CD14-positive monocyte (primary cell): ENCODE measurements at regions not wholly inside any gene's neighbourhood (a gene's known extent, or its start where the extent isn't known, plus 50 kb on each side); places are given as distances from the start of the nearest gene placed in this dataset.

Experiments used
- DNase-seq, 3 donors: peaks; one replicate each; pipeline ENCODE4 v3.0.0-alpha.2; 2011 to 2022
- H2AFZ ChIP-seq: 2 replicates; pipeline ENCODE4 v1.6.0; 2012; ENCODE audit warnings: mild to moderate bottlenecking, low read depth, low read length, inconsistent platforms; ENCODE audit not compliant: insufficient read depth, poor library complexity, severe bottlenecking
- H3K27ac ChIP-seq, 2 donors: 1 replicate in 1 of 2; 2 replicates in 1 of 2; pipeline ENCODE4 v1.5.1; 2012 to 2013; ENCODE audit warnings: low read length in 2 of 2, control low read depth in 1 of 2, inconsistent platforms in 1 of 2, low read depth in 1 of 2, mild to moderate bottlenecking in 1 of 2
- H3K27me3 ChIP-seq, 2 donors: one replicate each; pipeline versions ENCODE4 v1.6.0 to v1.6.1; 2011 to 2013; ENCODE audit warnings: low read length in 2 of 2; ENCODE audit not compliant: control insufficient read depth in 2 of 2, insufficient read depth in 2 of 2
- H3K36me3 ChIP-seq, 2 donors: replicated peaks in 1 of 2; 1 replicate in 1 of 2; 2 replicates in 1 of 2; pipeline versions ENCODE4 v1.5.1 to v1.6.1; 2012 to 2013; ENCODE audit warnings: low read length in 2 of 2, control low read depth in 1 of 2, inconsistent platforms in 1 of 2, mild to moderate bottlenecking in 1 of 2; ENCODE audit not compliant: insufficient read depth in 2 of 2, control insufficient read depth in 1 of 2
- H3K4me1 ChIP-seq, 2 donors: 1 replicate in 1 of 2; 2 replicates in 1 of 2; pipeline versions ENCODE4 v1.5.1 to v1.6.1; 2012 to 2013; ENCODE audit warnings: low read length in 2 of 2, control low read depth in 1 of 2, inconsistent platforms in 1 of 2, mild to moderate bottlenecking in 1 of 2, moderate library complexity in 1 of 2; ENCODE audit not compliant: insufficient read depth in 2 of 2, control insufficient read depth in 1 of 2
- H3K4me2 ChIP-seq: replicated peaks from 2 replicates; pipeline ENCODE3; 2012; ENCODE audit warnings: low read length, moderate library complexity, mild to moderate bottlenecking; ENCODE audit not compliant: poor library complexity, severe bottlenecking; ENCODE audit errors: extremely low read depth
- H3K4me3 ChIP-seq, 3 experiments: fragments of 200-600 bp in 1 of 3; sonication (generic) in 1 of 3; replicated peaks in 1 of 3; 1 replicate in 2 of 3; 2 replicates in 1 of 3; pipeline ENCODE4 v1.5.1; 2011 to 2013; ENCODE audit warnings: low read length in 3 of 3, mild to moderate bottlenecking in 3 of 3, control low read depth in 2 of 3, low read depth in 2 of 3, inconsistent platforms in 1 of 3, moderate library complexity in 1 of 3
- H3K79me2 ChIP-seq: 2 replicates; pipeline ENCODE4 v1.6.0; 2012; ENCODE audit warnings: mild to moderate bottlenecking, control low read depth, inconsistent platforms, low read length, moderate library complexity; ENCODE audit not compliant: insufficient read depth
- H3K9ac ChIP-seq: 2 replicates; pipeline ENCODE4 v1.6.0; 2017; ENCODE audit warnings: low read length, mild to moderate bottlenecking; ENCODE audit not compliant: insufficient read depth, poor library complexity, severe bottlenecking
- H3K9me3 ChIP-seq, 2 donors: replicated peaks in 1 of 2; 1 replicate in 1 of 2; 2 replicates in 1 of 2; pipeline versions ENCODE4 v1.5.1 to v1.6.1; 2012 to 2013; ENCODE audit warnings: low read length in 2 of 2, control low read depth in 1 of 2; ENCODE audit not compliant: control insufficient read depth in 1 of 2, insufficient read depth in 1 of 2
- H4K20me1 ChIP-seq: 2 replicates; pipeline ENCODE4 v1.6.0; 2012; ENCODE audit warnings: mild to moderate bottlenecking, low read length, control low read depth, moderate library complexity; ENCODE audit not compliant: insufficient read depth
- H3K27ac Mint-ChIP-seq, 7 donors: one replicate each; pipeline ENCODE4 v1.8.0; 2020; ENCODE audit warnings: mild to moderate bottlenecking in 7 of 7, mixed read lengths in 7 of 7, moderate library complexity in 6 of 7, inconsistent platforms in 2 of 7
- H3K27me3 Mint-ChIP-seq, 3 donors: one replicate each; pipeline ENCODE4 v1.8.0; 2021 to 2022; ENCODE audit warnings: low read depth in 3 of 3, mild to moderate bottlenecking in 3 of 3, mixed read lengths in 3 of 3, moderate library complexity in 3 of 3, inconsistent platforms in 1 of 3
- H3K36me3 Mint-ChIP-seq, 2 donors: one replicate each; pipeline ENCODE4 v1.8.0; 2020; ENCODE audit warnings: mixed read lengths in 2 of 2, inconsistent platforms in 1 of 2, mild to moderate bottlenecking in 1 of 2
- H3K4me1 Mint-ChIP-seq: one replicate; pipeline ENCODE4 v1.8.0; 2020; ENCODE audit warnings: mild to moderate bottlenecking, mixed read lengths
- H3K4me3 Mint-ChIP-seq, 2 donors: one replicate each; pipeline ENCODE4 v1.8.0; 2020; ENCODE audit warnings: mild to moderate bottlenecking in 2 of 2, mixed read lengths in 2 of 2, moderate library complexity in 1 of 2
- H3K9me3 Mint-ChIP-seq, 7 donors: one replicate each; pipeline ENCODE4 v1.8.0; 2020 to 2022; ENCODE audit warnings: mixed read lengths in 7 of 7, mild to moderate bottlenecking in 6 of 7, moderate library complexity in 6 of 7, inconsistent platforms in 2 of 7
- CTCF ChIP-seq: fragments of 200-600 bp; IDR thresholded peaks from one replicate; pipeline ENCODE4 v1.8.0; 2022; ENCODE audit warnings: antibody characterized with exemption, mild to moderate bottlenecking
- WGBS: methylation state at CpG from one replicate; pipeline ENCODE4 v1.1.5; 2013; ENCODE audit warnings: missing lambda C conversion rate; ENCODE audit not compliant: insufficient coverage; 5-methylcytosine and 5-hydroxymethylcytosine counted together
- intact Hi-C, 2 donors: fragments of 100-400 bp; cut with micrococcal nuclease; formaldehyde crosslinking; loops; one replicate each; pipeline versions ENCODE4 v1.15.0 to v1.15.1; 2023

- no peaks in the 10 kb centered on the region for H3K27me3 ChIP-seq
- no peak overlapping the region for H3K4me3 Mint-ChIP-seq
- peaks cover 0 to 4% of the 10 kb centered on the region in 2 donors for H3K9me3 ChIP-seq
- H3K4me1 ChIP-seq, result no peaks in the 10 kb centered on the region
- no peaks in the 10 kb centered on the region for H3K27me3 Mint-ChIP-seq
- DNase-seq, result no peak
- no peak overlapping the region for H3K9ac ChIP-seq
- no peak overlapping the region for H3K4me2 ChIP-seq
- H2AFZ ChIP-seq, result no peak overlapping the region
- H3K27ac Mint-ChIP-seq, result no peak overlapping the region
- H3K79me2 ChIP-seq, result no peaks in the 10 kb centered on the region
- no peaks in the 10 kb centered on the region for H3K4me1 Mint-ChIP-seq
- TF ChIP-seq CTCF, result no peak
- no CpG with 5 or more reads among the region's 2 CpGs for WGBS
- H3K36me3 ChIP-seq, result no peaks in the 10 kb centered on the region
- no peak overlapping the region for H3K27ac ChIP-seq
- no peaks in the 10 kb centered on the region for H4K20me1 ChIP-seq
- H3K36me3 Mint-ChIP-seq, result no peaks in the 10 kb centered on the region
- H3K9me3 Mint-ChIP-seq, result peaks cover 0 to 5% (median 2%) of the 10 kb centered on the region in 7 donors
- no peak overlapping the region for H3K4me3 ChIP-seq
- intact Hi-C loops, result no loop called here
Observed at GRCh38 chr13:65530688-65531087, 1699.4 kb downstream of the PCDH9 start.

- intact Hi-C loops, result no loop called here
- no peak overlapping the region for H3K4me3 ChIP-seq
- H3K27me3 ChIP-seq, result no peaks in the 10 kb centered on the region
- no peak for TF ChIP-seq CTCF
- no peaks in the 10 kb centered on the region for H3K79me2 ChIP-seq
- no peak overlapping the region for H3K27ac ChIP-seq
- Mint-ChIP-seq H3K36me3 (no peaks in the 10 kb centered on the region), H3K9me3 (peaks cover 0 to 5% (median 0%) of the 10 kb centered on the region in 7 donors), H3K4me1 (no peaks in the 10 kb centered on the region), H3K27me3 (no peaks in the 10 kb centered on the region), H3K4me3 (no peak overlapping the region), H3K27ac (no peak overlapping the region)
- H3K9me3 ChIP-seq, result peaks cover 0 to 4% of the 10 kb centered on the region in 2 donors
- no peaks in the 10 kb centered on the region for H3K4me1 ChIP-seq
- H3K9ac ChIP-seq, result no peak overlapping the region
- H4K20me1 ChIP-seq, result no peaks in the 10 kb centered on the region
- no peak overlapping the region for H3K4me2 ChIP-seq
- H2AFZ ChIP-seq, result no peak overlapping the region
- no peak for DNase-seq
- H3K36me3 ChIP-seq, result no peaks in the 10 kb centered on the region
- 95% methylated on average over 3 of the region's 4 CpGs for WGBS
Observed at GRCh38 chr13:65529541-65529940, 1700.6 kb downstream of the PCDH9 start.
